Heart left ventricle (tissue), 16 donors: ENCODE measurements at regions not wholly inside any gene's neighbourhood (a gene's known extent, or its start where the extent isn't known, plus 50 kb on each side); places are given as distances from the start of the nearest gene placed in this dataset.

Source experiments
- ATAC-seq, 4 donors: fragments of 200-7000 bp; cut with Tn5 transposase; one replicate each; pipeline ENCODE4 v1.9.1; 2020 to 2022; ENCODE audit warnings: moderate library complexity in 4 of 4, mild to moderate bottlenecking in 3 of 4, moderate number of reproducible peaks in 1 of 4
- DNase-seq, 5 donors: peaks; one replicate each; pipeline ENCODE4 v3.0.0-alpha.2; 2020
- H3K27ac ChIP-seq, 12 donors: fragments of 200-600 bp; sonication (generic) in 4 of 12; one replicate each; pipeline versions ENCODE4 v1.5.0 to v1.8.0; 2016 to 2022; ENCODE audit warnings: mild to moderate bottlenecking in 2 of 12
- H3K27me3 ChIP-seq, 9 donors: fragments of 200-600 bp; sonication (generic) in 2 of 9; one replicate each; pipeline versions ENCODE4 v1.5.1 to v1.8.0; 2016 to 2022; ENCODE audit warnings: mild to moderate bottlenecking in 3 of 9
- H3K36me3 ChIP-seq, 9 donors: fragments of 200-600 bp; sonication (generic) in 2 of 9; one replicate each; pipeline versions ENCODE4 v1.5.0 to v1.8.0; 2018 to 2022; ENCODE audit warnings: mild to moderate bottlenecking in 2 of 9
- H3K4me1 ChIP-seq, 12 donors: fragments of 200-600 bp; sonication (generic) in 4 of 12; one replicate each; pipeline versions ENCODE4 v1.5.0 to v1.8.0; 2016 to 2022; ENCODE audit warnings: mild to moderate bottlenecking in 3 of 12
- H3K4me3 ChIP-seq, 12 donors: fragments of 200-600 bp; sonication (generic) in 4 of 12; one replicate each; pipeline versions ENCODE4 v1.5.0 to v1.8.0; 2017 to 2022; ENCODE audit warnings: mild to moderate bottlenecking in 9 of 12, moderate library complexity in 4 of 12
- H3K9me3 ChIP-seq, 12 donors: fragments of 200-600 bp; sonication (generic) in 4 of 12; one replicate each; pipeline versions ENCODE4 v1.5.0 to v1.8.0; 2016 to 2022; ENCODE audit warnings: mild to moderate bottlenecking in 1 of 12
- CTCF ChIP-seq, 12 donors: fragments of 200-600 bp; sonication (generic) in 4 of 12; IDR thresholded peaks; one replicate each; pipeline versions ENCODE4 v1.5.0 to v1.8.0; 2018 to 2022; ENCODE audit warnings: antibody characterized with exemption in 12 of 12, mild to moderate bottlenecking in 5 of 12
- POLR2A ChIP-seq, 2 donors: fragments of 450-650 bp; IDR thresholded peaks; one replicate each; pipeline ENCODE4 v1.6.1; 2017; ENCODE audit warnings: antibody characterized with exemption in 2 of 2, mild to moderate bottlenecking in 2 of 2, moderate library complexity in 2 of 2
- WGBS, 4 donors: extraction: QIAGEN DNeasy Blood & Tissue Kit in 2 of 4; methylation state at CpG; one replicate each; pipeline versions ENCODE4 v1.1.5 to v1.1.7; 2013 to 2018; 5-methylcytosine and 5-hydroxymethylcytosine counted together
- intact Hi-C, 10 donors: fragments of 100-400 bp; cut with DNase I; formaldehyde crosslinking; loops; one replicate each; pipeline versions ENCODE4 v1.11.1 to v1.14.2; 2022
- donor health status: ischemic (EF 13 %, LVEDD 7.1; RV severe dilation, severe dysfunction).
- donor health status: healthy with polysubstance abuse.
- donor health status: DM: no; HTN: yes; CAD: no.
- donor health status: DM: no; HTN: no; CAD: no.
- donor health status: ischemic (EF 25% LVEDD 6.9; RV normal size, moderate dysfunction).
- donor health status: ischemic (EF 25% LVEDD 5.7; RV mildly dilated, moderate dysfunction).
- donor health status: healthy.
- donor health status: DM: yes; HTN: yes; CAD: no.
- donor health status: ischemic (EF 35%, LVEDD 5.7; RV mildly dilated, moderate dysfunction).
- donor health status: nonischemic (EF 11% LVEDD 7.7; RV severe dilation, severe dysfunction).
- donor health status: DM: yes; HTN: yes; CAD: no.
- donor health status: PGD.
- donor health status: ischemic (EF 29% LVEDD 5.4; RV normal size, mild dysfunction).
- donor health status: nonischemic (EF 23%, LVEDD 6.1; RV moderate dilation, normal function).

- ATAC-seq (no peak), DNase-seq (no peak)
- Histone ChIP-seq H3K4me3 (no peak overlapping the region), H3K36me3 (no peaks in the 10 kb centered on the region), H3K4me1 (peaks cover 0 to 8% (median 0%) of the 10 kb centered on the region in 12 donors), H3K27me3 (no peaks in the 10 kb centered on the region), H3K27ac (no peak overlapping the region), H3K9me3 (no peaks in the 10 kb centered on the region)
- intact Hi-C loops, result no loop called here
- WGBS, 4 donors, result 52 to 76% (median 54%) methylated on average over 2 of the region's 2 CpGs
- TF ChIP-seq CTCF (IDR thresholded peaks at IDR 0.05) (no peak), POLR2A (IDR thresholded peaks at IDR 0.05) (no peak)
Observed at GRCh38 chr11:95327273-95327948, 96.4 kb upstream of the SESN3 start.

GRCh38 chr11:95325777-95326258, 94.8 kb upstream of the SESN3 start:
- no peak overlapping the region for H3K4me3 ChIP-seq
- ATAC-seq (no peak), DNase-seq (no peak)
- H3K9me3 ChIP-seq, result no peaks in the 10 kb centered on the region
- WGBS, 4 donors, result 83 to 88% (median 86%) methylated on average over 8 of the region's 8 CpGs
- no peak overlapping the region for H3K27ac ChIP-seq
- H3K27me3 ChIP-seq, result no peaks in the 10 kb centered on the region
- no peak for TF ChIP-seq POLR2A (IDR thresholded peaks at IDR 0.05)
- no peak for TF ChIP-seq CTCF (IDR thresholded peaks at IDR 0.05)
- intact Hi-C loops, result no loop called here
- peaks cover 0 to 12% (median 0%) of the 10 kb centered on the region in 12 donors for H3K4me1 ChIP-seq
- no peaks in the 10 kb centered on the region for H3K36me3 ChIP-seq

GRCh38 chr11:95324826-95325225, 93.8 kb upstream of the SESN3 start:
- DNase-seq (no peak), ATAC-seq (no peak)
- no peaks in the 10 kb centered on the region for H3K9me3 ChIP-seq
- intact Hi-C loops, result no loop called here
- no peak overlapping the region for H3K27ac ChIP-seq
- H3K27me3 ChIP-seq, result no peaks in the 10 kb centered on the region
- no peak for TF ChIP-seq CTCF (IDR thresholded peaks at IDR 0.05)
- no peak for TF ChIP-seq POLR2A (IDR thresholded peaks at IDR 0.05)
- H3K4me3 ChIP-seq, result no peak overlapping the region
- WGBS, 4 donors, result 82 to 97% (median 92%) methylated on average over 1 of the region's 1 CpG
- peaks cover 0 to 12% (median 0%) of the 10 kb centered on the region in 12 donors for H3K4me1 ChIP-seq
- H3K36me3 ChIP-seq, result no peaks in the 10 kb centered on the region

- Histone ChIP-seq H3K4me3 (no peak overlapping the region), H3K4me1 (peaks cover 0 to 23% (median 5%) of the 10 kb centered on the region in 12 donors), H3K36me3 (no peaks in the 10 kb centered on the region), H3K9me3 (no peaks in the 10 kb centered on the region), H3K27me3 (no peaks in the 10 kb centered on the region), H3K27ac (no peak overlapping the region)
- DNase-seq (peak in 1 of 5 donors; percentile 19), ATAC-seq (peak in 3 of 4 donors; percentile 73 to 87 (median 81))
- TF ChIP-seq CTCF (IDR thresholded peaks at IDR 0.05) (no peak), POLR2A (IDR thresholded peaks at IDR 0.05) (no peak)
- intact Hi-C loops, result no loop called here
Observed at GRCh38 chr11:95322539-95322938, 91.5 kb upstream of the SESN3 start.
